Neural progenitor cell (in vitro differentiated cells): ENCODE measurements at regions not wholly inside any gene's neighbourhood (a gene's known extent, or its start where the extent isn't known, plus 50 kb on each side); places are given as distances from the start of the nearest gene placed in this dataset.

Source experiments
- DNase-seq: peaks from one replicate; pipeline ENCODE4 v3.0.0-alpha.2; 2016; ENCODE audit warnings: low spot score
- H2AFZ ChIP-seq: fragments of 200-600 bp; sonication (generic); replicated peaks from 2 replicates; pipeline ENCODE4 v1.6.1; 2016; ENCODE audit warnings: antibody characterized with exemption
- H3F3A ChIP-seq: fragments of 200-600 bp; sonication (generic); 2 replicates; pipeline ENCODE4 v1.6.1; 2016; ENCODE audit warnings: antibody characterized with exemption, low read depth
- H3K27ac ChIP-seq: fragments of 200-600 bp; sonication (generic); 2 replicates; pipeline ENCODE4 v1.5.1; 2016; ENCODE audit warnings: mild to moderate bottlenecking
- H3K27me3 ChIP-seq: fragments of 200-600 bp; sonication (generic); 2 replicates; pipeline ENCODE4 v1.6.1; 2016; ENCODE audit warnings: mild to moderate bottlenecking, moderate library complexity
- H3K36me3 ChIP-seq: fragments of 200-600 bp; sonication (generic); 2 replicates; pipeline ENCODE4 v1.5.1; 2016
- H3K4me1 ChIP-seq: fragments of 200-600 bp; sonication (generic); 2 replicates; pipeline ENCODE4 v1.6.1; 2016; ENCODE audit warnings: mixed run types
- H3K4me2 ChIP-seq: fragments of 200-600 bp; sonication (generic); 2 replicates; pipeline ENCODE4 v1.6.1; 2016
- H3K4me3 ChIP-seq: fragments of 200-600 bp; sonication (generic); 2 replicates; pipeline ENCODE4 v1.5.1; 2016
- H3K79me2 ChIP-seq: fragments of 200-600 bp; sonication (generic); 2 replicates; pipeline ENCODE4 v1.6.1; 2016; ENCODE audit warnings: low read depth
- H3K9ac ChIP-seq: fragments of 200-600 bp; sonication (generic); 2 replicates; pipeline ENCODE4 v1.6.1; 2016
- H3K9me3 ChIP-seq: fragments of 200-600 bp; sonication (generic); 2 replicates; pipeline ENCODE4 v1.5.1; 2016; ENCODE audit warnings: low read depth
- H4K20me1 ChIP-seq: fragments of 200-600 bp; sonication (generic); 2 replicates; pipeline ENCODE4 v1.6.1; 2016; ENCODE audit warnings: low read depth
- H3K27ac Mint-ChIP-seq: 3 replicates; pipeline ENCODE4 v1.8.0; 2021; ENCODE audit warnings: mixed read lengths
- H3K27me3 Mint-ChIP-seq: 2 replicates; pipeline ENCODE4 v1.8.0; 2022; ENCODE audit warnings: low read depth, mild to moderate bottlenecking, inconsistent platforms, moderate library complexity, mixed read lengths; ENCODE audit not compliant: insufficient read depth
- H3K36me3 Mint-ChIP-seq: 3 replicates; pipeline ENCODE4 v1.8.0; 2021; ENCODE audit warnings: mixed read lengths
- H3K4me1 Mint-ChIP-seq: 3 replicates; pipeline ENCODE4 v1.8.0; 2021; ENCODE audit warnings: mixed read lengths
- H3K4me3 Mint-ChIP-seq: 3 replicates; pipeline ENCODE4 v1.8.0; 2021; ENCODE audit warnings: mild to moderate bottlenecking, moderate library complexity, mixed read lengths
- H3K9me3 Mint-ChIP-seq: 3 replicates; pipeline ENCODE4 v1.8.0; 2020; ENCODE audit warnings: mixed read lengths
- CTCF ChIP-seq: fragments of 200-600 bp; sonication (generic); IDR thresholded peaks from 2 replicates; pipeline ENCODE4 v1.5.1; 2017; ENCODE audit warnings: antibody characterized with exemption, mild to moderate bottlenecking
- EZH2 ChIP-seq: fragments of 200-600 bp; sonication (generic); IDR thresholded peaks from 2 replicates; pipeline ENCODE4 v1.6.1; 2017; ENCODE audit warnings: antibody characterized with exemption, mild to moderate bottlenecking, moderate library complexity
- EZH2phosphoT487 ChIP-seq: fragments of 200-600 bp; sonication (generic); IDR thresholded peaks from 2 replicates; pipeline ENCODE4 v1.6.1; 2017; ENCODE audit warnings: antibody characterized with exemption

DNA sequence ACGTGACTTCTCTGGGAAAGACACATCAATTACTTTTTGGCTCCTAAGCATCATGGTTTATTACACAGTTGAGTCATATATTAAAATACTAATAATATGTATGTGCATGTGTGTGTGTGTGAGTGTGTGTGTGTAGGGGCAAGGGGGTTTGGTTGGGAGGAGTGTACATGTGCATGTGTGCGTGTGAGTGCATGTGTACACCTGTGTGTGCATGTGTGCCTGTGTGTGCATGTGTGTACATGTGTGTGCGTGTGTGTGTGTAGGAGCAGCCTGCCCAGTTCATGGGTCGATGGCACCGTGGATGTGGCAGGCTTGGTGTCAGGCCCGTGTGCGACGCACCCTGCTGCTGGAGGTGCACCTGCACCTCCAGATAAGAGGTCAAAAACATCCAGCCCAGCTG is 99.0 kb upstream of the SNTG2 start:
- Mint-ChIP-seq H3K27me3 (peaks cover 2% of the 10 kb centered on the region), H3K9me3 (peaks cover 3% of the 10 kb centered on the region), H3K36me3 (no peaks in the 10 kb centered on the region), H3K4me3 (no peak overlapping the region), H3K27ac (no peak overlapping the region), H3K4me1 (peaks cover 7% of the 10 kb centered on the region)
- no peaks in the 10 kb centered on the region for H3F3A ChIP-seq
- no peak overlapping the region for H3K4me3 ChIP-seq
- DNase-seq, result no peak
- H3K27ac ChIP-seq, result no peak overlapping the region
- no peaks in the 10 kb centered on the region for H3K27me3 ChIP-seq
- no peak overlapping the region for H3K9ac ChIP-seq
- no peak for TF ChIP-seq EZH2phosphoT487
- TF ChIP-seq CTCF, result no peak
- no peak for TF ChIP-seq EZH2
- no peaks in the 10 kb centered on the region for H3K36me3 ChIP-seq
- H3K4me2 ChIP-seq, result no peak overlapping the region
- no peaks in the 10 kb centered on the region for H4K20me1 ChIP-seq
- no peaks in the 10 kb centered on the region for H3K79me2 ChIP-seq
- H2AFZ ChIP-seq, result no peak overlapping the region
- H3K4me1 ChIP-seq, result no peaks in the 10 kb centered on the region
- no peaks in the 10 kb centered on the region for H3K9me3 ChIP-seq

DNA sequence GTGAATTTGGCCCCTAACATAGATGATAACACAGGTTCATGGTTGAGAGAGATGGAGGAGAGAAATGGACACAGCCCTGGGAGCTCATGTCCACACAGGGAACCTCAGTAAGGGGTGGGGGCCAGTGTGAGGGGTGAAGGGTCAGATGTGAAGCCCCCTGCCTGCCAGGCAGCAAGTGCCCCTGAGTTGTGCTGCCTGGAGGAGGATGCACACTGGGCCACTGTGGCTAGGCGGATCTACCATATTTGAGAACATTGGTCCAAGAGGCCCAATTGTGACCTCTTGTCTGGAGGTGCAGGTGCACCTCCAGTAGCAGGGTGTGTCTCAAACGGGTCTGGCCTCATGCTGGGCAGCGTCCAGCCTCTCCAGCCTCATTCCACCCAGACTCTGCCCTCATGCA is 99.6 kb upstream of the SNTG2 start:
- no peak for DNase-seq
- H3K4me1 Mint-ChIP-seq, result peaks cover 3% of the 10 kb centered on the region
- TF ChIP-seq CTCF (no peak), EZH2 (no peak), EZH2phosphoT487 (no peak)

DNA sequence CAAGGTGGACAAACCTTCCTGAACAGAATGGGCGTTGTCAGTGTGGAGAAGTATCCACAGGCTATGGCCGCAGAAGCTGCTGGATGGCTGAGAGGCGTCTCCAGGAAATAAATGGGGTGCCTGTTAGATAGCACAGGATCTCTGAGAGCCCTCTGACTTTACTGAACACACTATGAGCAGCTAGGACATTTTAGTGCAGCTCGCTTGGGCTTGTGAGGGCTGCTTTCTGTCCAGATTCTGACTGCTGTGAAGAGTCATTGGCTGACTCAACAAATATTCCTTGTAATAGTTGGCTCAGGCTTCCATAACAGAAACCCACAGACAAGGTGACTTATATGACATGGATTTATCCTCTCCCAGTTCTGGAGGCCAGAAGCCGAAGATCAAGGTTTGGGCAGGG is 100.2 kb upstream of the SNTG2 start:
- H3K4me1 ChIP-seq, result no peaks in the 10 kb centered on the region
- H3K36me3 ChIP-seq, result no peaks in the 10 kb centered on the region
- H3K4me3 ChIP-seq, result no peak overlapping the region
- no peaks in the 10 kb centered on the region for H3K79me2 ChIP-seq
- H3K4me1 Mint-ChIP-seq, result peaks cover 3% of the 10 kb centered on the region
- H2AFZ ChIP-seq, result no peak overlapping the region
- H3K9ac ChIP-seq, result no peak overlapping the region
- no peaks in the 10 kb centered on the region for H3K27me3 ChIP-seq
- no peak overlapping the region for H3K4me3 Mint-ChIP-seq
- no peaks in the 10 kb centered on the region for H3K9me3 ChIP-seq
- H3K4me2 ChIP-seq, result no peak overlapping the region
- H4K20me1 ChIP-seq, result no peaks in the 10 kb centered on the region
- no peaks in the 10 kb centered on the region for H3F3A ChIP-seq
- no peak for DNase-seq
- no peak overlapping the region for H3K27ac ChIP-seq
- TF ChIP-seq CTCF, result no peak
- TF ChIP-seq EZH2phosphoT487, result no peak
- TF ChIP-seq EZH2, result no peak
- peaks cover 3% of the 10 kb centered on the region for H3K9me3 Mint-ChIP-seq
- no peaks in the 10 kb centered on the region for H3K36me3 Mint-ChIP-seq
- H3K27ac Mint-ChIP-seq, result no peak overlapping the region
- peaks cover 2% of the 10 kb centered on the region for H3K27me3 Mint-ChIP-seq

More for the DNA sequence above, 99.6 kb upstream of the SNTG2 start:
- Histone ChIP-seq H3K36me3 (no peaks in the 10 kb centered on the region), H3K27ac (no peak overlapping the region), H3K9ac (no peak overlapping the region), H3K4me1 (no peaks in the 10 kb centered on the region), H3K79me2 (no peaks in the 10 kb centered on the region), H4K20me1 (no peaks in the 10 kb centered on the region), H2AFZ (no peak overlapping the region), H3K4me2 (no peak overlapping the region), H3F3A (no peaks in the 10 kb centered on the region), H3K9me3 (no peaks in the 10 kb centered on the region), H3K4me3 (no peak overlapping the region), H3K27me3 (no peaks in the 10 kb centered on the region)
- no peak overlapping the region for H3K4me3 Mint-ChIP-seq
- peaks cover 2% of the 10 kb centered on the region for H3K27me3 Mint-ChIP-seq
- H3K36me3 Mint-ChIP-seq, result no peaks in the 10 kb centered on the region
- peaks cover 3% of the 10 kb centered on the region for H3K9me3 Mint-ChIP-seq
- no peak overlapping the region for H3K27ac Mint-ChIP-seq
